ENCODE measurements at regions not wholly inside any gene's neighbourhood (a gene's known extent, or its start where the extent isn't known, plus 50 kb on each side); places are given as distances from the start of the nearest gene placed in this dataset.

- in situ Hi-C loops (cut with HindIII; ENCODE audit: low sequenced_read_pairs) = no loop called here
- no peak for DNase-seq (ENCODE audit: low spot score)
Measured at GRCh38 chr2:187274146-187274545, 173.9 kb downstream of the CALCRL start.

GRCh38 chr2:187272255-187272654 is 175.8 kb downstream of the CALCRL start:
- in situ Hi-C loops (cut with HindIII; ENCODE audit: low sequenced_read_pairs) = no loop called here
- DNase-seq (ENCODE audit: low spot score) = no peak

GRCh38 chr2:187271825-187272224 is 176.2 kb downstream of the CALCRL start:
- in situ Hi-C loops (cut with HindIII; ENCODE audit: low sequenced_read_pairs) = no loop called here
- no peak for DNase-seq (ENCODE audit: low spot score)

- no peak for DNase-seq (ENCODE audit: low spot score)
- in situ Hi-C loops (cut with HindIII; ENCODE audit: low sequenced_read_pairs) = no loop called here
Measured at GRCh38 chr2:187266645-187267044, 181.4 kb downstream of the CALCRL start.

GRCh38 chr2:187266147-187266546 is 181.9 kb downstream of the CALCRL start:
- in situ Hi-C loops (cut with HindIII; ENCODE audit: low sequenced_read_pairs) = no loop called here
- no peak for DNase-seq (ENCODE audit: low spot score)

- no peak for DNase-seq (ENCODE audit: low spot score)
- in situ Hi-C loops (cut with HindIII; ENCODE audit: low sequenced_read_pairs) = no loop called here
Measured at GRCh38 chr2:187264612-187265011, 183.4 kb downstream of the CALCRL start.

- no peak for DNase-seq (ENCODE audit: low spot score)
- in situ Hi-C loops (cut with HindIII; ENCODE audit: low sequenced_read_pairs) = no loop called here
Measured at GRCh38 chr2:187263675-187264560, 184.1 kb downstream of the CALCRL start.

GRCh38 chr2:187261705-187262104 is 186.3 kb downstream of the CALCRL start:
- no peak for DNase-seq (ENCODE audit: low spot score)
- in situ Hi-C loops (cut with HindIII; ENCODE audit: low sequenced_read_pairs) = no loop called here

- in situ Hi-C loops (cut with HindIII; ENCODE audit: low sequenced_read_pairs) = no loop called here
- no peak for DNase-seq (ENCODE audit: low spot score)
Measured at GRCh38 chr2:187252063-187252462, 196.0 kb downstream of the CALCRL start.

GRCh38 chr2:187250137-187250536 is 197.9 kb downstream of the CALCRL start:
- DNase-seq (ENCODE audit: low spot score) = no peak
- in situ Hi-C loops (cut with HindIII; ENCODE audit: low sequenced_read_pairs) = no loop called here

GRCh38 chr2:187233811-187234210 is 214.2 kb downstream of the CALCRL start:
- DNase-seq (ENCODE audit: low spot score) = no peak
- in situ Hi-C loops (cut with HindIII; ENCODE audit: low sequenced_read_pairs) = no loop called here

- in situ Hi-C loops (cut with HindIII; ENCODE audit: low sequenced_read_pairs) = no loop called here
- DNase-seq (ENCODE audit: low spot score) = no peak
Measured at GRCh38 chr2:187232749-187233148, 215.3 kb downstream of the CALCRL start.

- in situ Hi-C loops (cut with HindIII; ENCODE audit: low sequenced_read_pairs) = no loop called here
Measured at GRCh38 chr2:187230088-187230487, 218.0 kb downstream of the CALCRL start.

GRCh38 chr2:187228986-187229385 is 219.1 kb downstream of the CALCRL start:
- in situ Hi-C loops (cut with HindIII; ENCODE audit: low sequenced_read_pairs) = no loop called here
- no peak for DNase-seq (ENCODE audit: low spot score)

More at GRCh38 chr2:187230088-187230487, 218.0 kb downstream of the CALCRL start:
- no peak for DNase-seq (ENCODE audit: low spot score)

GRCh38 chr2:187224989-187225388 is 223.1 kb downstream of the CALCRL start:
- no peak for DNase-seq (ENCODE audit: low spot score)
- in situ Hi-C loops (cut with HindIII; ENCODE audit: low sequenced_read_pairs) = no loop called here

- no peak for DNase-seq (ENCODE audit: low spot score)
- in situ Hi-C loops (cut with HindIII; ENCODE audit: low sequenced_read_pairs) = no loop called here
Measured at GRCh38 chr2:187220071-187220470, 228.0 kb downstream of the CALCRL start.

- in situ Hi-C loops (cut with HindIII; ENCODE audit: low sequenced_read_pairs) = no loop called here
- DNase-seq (ENCODE audit: low spot score) = no peak
Measured at GRCh38 chr2:187215532-187216240, 232.4 kb downstream of the CALCRL start.

- in situ Hi-C loops (cut with HindIII; ENCODE audit: low sequenced_read_pairs) = no loop called here
- no peak for DNase-seq (ENCODE audit: low spot score)
Measured at GRCh38 chr2:187214306-187214705, 233.7 kb downstream of the CALCRL start.

- DNase-seq (ENCODE audit: low spot score) = no peak
- in situ Hi-C loops (cut with HindIII; ENCODE audit: low sequenced_read_pairs) = no loop called here
Measured at GRCh38 chr2:187213798-187214197, 234.3 kb downstream of the CALCRL start.

GRCh38 chr2:187210726-187211125 is 237.3 kb downstream of the CALCRL start:
- in situ Hi-C loops (cut with HindIII; ENCODE audit: low sequenced_read_pairs) = no loop called here
- DNase-seq (ENCODE audit: low spot score) = no peak
